Activated CD8-positive, alpha-beta T cell treated with anti-CD3 and anti-CD28 coated beads, Interleukin-2, amount 10 ng/mL, durations not matched to agents 7 days and 5 days (primary cell): ENCODE measurements at regions not wholly inside any gene's neighbourhood (a gene's known extent, or its start where the extent isn't known, plus 50 kb on each side); places are given as distances from the start of the nearest gene placed in this dataset.
"Not testable (repeated sequence)": the region's sequence is repeated elsewhere in the genome, so short reads cannot be mapped to it uniquely, and the experiment has no call there.

Experiments used
- ATAC-seq: fragments of 150-1000 bp; cut with Tn5 transposase; one replicate; pipeline ENCODE4 v1.10.0; 2021; ENCODE audit warnings: moderate library complexity
- CTCF ChIA-PET: fragments of 350-600 bp; sonication (Branson Sonifier 250); formaldehyde crosslinking; loops from one replicate; lab custom pipeline; 2021; ENCODE audit warnings: antibody characterized with exemption; lab: Charles Lee
- POLR2A ChIA-PET: fragments of 350-600 bp; sonication (Branson Sonifier 250); formaldehyde crosslinking; loops from one replicate; lab custom pipeline; 2021; ENCODE audit warnings: antibody characterized with exemption; lab: Charles Lee
- DNase-seq: peaks from one replicate; pipeline ENCODE4 v3.0.0-alpha.2; 2020
- H3K27ac Mint-ChIP-seq: one replicate; pipeline ENCODE4 v1.8.0; 2021; ENCODE audit warnings: mild to moderate bottlenecking, mixed read lengths
- H3K27me3 Mint-ChIP-seq: one replicate; pipeline ENCODE4 v1.8.0; 2021; ENCODE audit warnings: low read depth, mixed read lengths
- H3K36me3 Mint-ChIP-seq: one replicate; pipeline ENCODE4 v1.8.0; 2021; ENCODE audit warnings: low read depth, mixed read lengths
- H3K4me1 Mint-ChIP-seq: one replicate; pipeline ENCODE4 v1.8.0; 2021; ENCODE audit warnings: low read depth, mixed read lengths
- H3K4me3 Mint-ChIP-seq: one replicate; pipeline ENCODE4 v1.8.0; 2021; ENCODE audit warnings: mild to moderate bottlenecking, mixed read lengths
- H3K9me3 Mint-ChIP-seq: one replicate; pipeline ENCODE4 v1.8.0; 2022; ENCODE audit warnings: mixed read lengths; ENCODE audit not compliant: insufficient read depth

DNA sequence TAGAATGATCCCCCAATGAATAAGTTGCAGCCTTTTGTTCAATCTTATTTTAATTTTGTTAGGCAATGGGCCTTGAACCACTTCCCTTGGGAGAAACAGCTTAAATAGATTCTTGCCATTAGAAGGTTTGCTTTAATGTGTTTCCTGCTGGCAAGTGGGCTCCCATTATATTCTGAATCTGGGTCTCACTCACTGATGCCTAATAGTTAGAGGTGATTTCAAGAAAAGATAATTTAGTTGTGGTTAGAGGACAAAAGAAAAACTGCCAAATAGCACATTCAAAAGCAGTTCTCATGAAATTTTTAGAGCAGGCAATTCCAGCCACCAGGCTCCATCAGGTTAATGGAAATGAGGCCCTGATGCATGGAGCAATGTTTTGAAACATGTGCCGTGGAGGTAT lies 362.6 kb upstream of the CHORDC1 start:
- Mint-ChIP-seq H3K27ac (no peak overlapping the region), H3K36me3 (peaks cover 2% of the 10 kb centered on the region), H3K9me3 (peaks cover 7% of the 10 kb centered on the region), H3K4me1 (no peaks in the 10 kb centered on the region), H3K27me3 (no peaks in the 10 kb centered on the region), H3K4me3 (no peak overlapping the region)
- ATAC-seq = no peak
- no peak for DNase-seq
- ChIA-PET CTCF (no interaction called here), POLR2A (no interaction called here)

DNA sequence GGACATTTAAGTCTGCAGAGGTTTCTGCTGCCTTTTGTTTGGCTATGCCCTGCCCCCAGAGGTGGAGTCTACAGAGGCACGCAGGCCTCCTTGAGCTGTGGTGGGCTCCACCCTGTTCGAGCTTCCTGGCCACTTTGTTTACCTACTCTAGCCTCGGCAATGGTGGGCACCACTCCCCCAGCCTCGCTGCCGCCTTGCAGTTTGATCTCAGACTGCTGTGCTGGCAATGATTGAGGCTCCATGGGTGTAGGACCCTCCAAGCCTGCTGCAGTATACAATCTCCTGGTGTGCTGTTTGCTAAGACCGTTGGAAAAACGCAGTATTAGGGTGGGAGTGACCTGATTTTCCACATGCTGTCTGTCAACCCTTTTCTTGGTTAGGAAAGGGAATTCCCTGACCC lies 360.1 kb upstream of the CHORDC1 start:
- ATAC-seq, H3K4me1 Mint-ChIP-seq, POLR2A ChIA-PET, DNase-seq, H3K4me3 Mint-ChIP-seq, H3K36me3 Mint-ChIP-seq, H3K27ac Mint-ChIP-seq, H3K9me3 Mint-ChIP-seq, H3K27me3 Mint-ChIP-seq, CTCF ChIA-PET: not testable (repeated sequence)

DNA sequence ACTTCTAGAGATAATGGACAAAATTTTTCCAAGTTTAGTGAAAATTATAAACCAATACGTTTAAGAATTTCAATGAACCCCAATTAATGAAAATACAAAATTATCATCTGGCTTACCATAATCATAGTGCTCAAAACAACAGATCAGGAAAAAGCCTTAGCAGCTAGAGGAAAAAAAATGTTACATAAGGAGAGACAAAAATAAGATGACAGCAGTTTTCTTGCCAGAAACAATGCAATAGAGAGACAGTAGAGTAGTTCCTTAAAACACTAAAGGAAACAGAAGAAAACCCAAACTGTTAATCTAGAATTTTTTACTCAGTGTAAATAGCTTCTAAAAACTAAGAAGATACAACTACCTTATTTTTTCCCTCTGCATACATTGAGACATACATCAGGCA lies 341.7 kb upstream of the CHORDC1 start:
- no peak overlapping the region for H3K27ac Mint-ChIP-seq
- no peaks in the 10 kb centered on the region for H3K4me1 Mint-ChIP-seq
- DNase-seq (no peak), ATAC-seq (no peak)
- peaks cover 9% of the 10 kb centered on the region for H3K9me3 Mint-ChIP-seq
- H3K36me3 Mint-ChIP-seq = no peaks in the 10 kb centered on the region
- H3K4me3 Mint-ChIP-seq = no peak overlapping the region
- no peaks in the 10 kb centered on the region for H3K27me3 Mint-ChIP-seq
- CTCF ChIA-PET = no interaction called here
- POLR2A ChIA-PET = no interaction called here

DNA sequence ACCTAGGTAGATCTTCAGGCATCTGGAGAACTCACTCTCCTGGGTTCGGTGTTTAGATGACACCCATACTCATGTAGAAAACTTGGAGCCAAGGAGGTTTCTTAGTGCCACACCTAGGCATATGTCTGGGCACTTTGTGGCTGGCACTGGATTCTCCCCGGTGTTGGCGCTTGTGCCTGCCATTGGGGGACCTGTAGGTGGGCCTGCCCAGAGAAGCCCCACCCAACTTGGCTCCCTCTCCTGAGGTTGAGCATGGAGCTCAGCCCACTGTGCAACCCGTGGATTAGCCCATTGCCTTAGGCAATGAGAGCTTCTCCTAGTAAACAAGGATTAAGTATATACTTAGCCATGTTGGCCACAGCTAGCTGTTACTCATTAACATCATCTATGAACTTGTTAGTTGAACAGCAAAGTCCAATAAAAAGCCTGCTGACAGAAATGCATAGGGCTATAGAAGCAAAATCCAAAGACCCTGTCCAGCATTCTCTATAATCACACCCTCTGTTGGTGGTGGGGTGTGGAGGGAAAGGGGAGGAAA lies 335.5 kb upstream of the CHORDC1 start:
- DNase-seq (no peak), ATAC-seq (no peak)
- Mint-ChIP-seq H3K27ac (no peak overlapping the region), H3K36me3 (no peaks in the 10 kb centered on the region), H3K9me3 (peaks cover 16% of the 10 kb centered on the region), H3K4me3 (no peak overlapping the region), H3K4me1 (no peaks in the 10 kb centered on the region), H3K27me3 (no peaks in the 10 kb centered on the region)
- POLR2A ChIA-PET = no interaction called here
- CTCF ChIA-PET = no interaction called here

DNA sequence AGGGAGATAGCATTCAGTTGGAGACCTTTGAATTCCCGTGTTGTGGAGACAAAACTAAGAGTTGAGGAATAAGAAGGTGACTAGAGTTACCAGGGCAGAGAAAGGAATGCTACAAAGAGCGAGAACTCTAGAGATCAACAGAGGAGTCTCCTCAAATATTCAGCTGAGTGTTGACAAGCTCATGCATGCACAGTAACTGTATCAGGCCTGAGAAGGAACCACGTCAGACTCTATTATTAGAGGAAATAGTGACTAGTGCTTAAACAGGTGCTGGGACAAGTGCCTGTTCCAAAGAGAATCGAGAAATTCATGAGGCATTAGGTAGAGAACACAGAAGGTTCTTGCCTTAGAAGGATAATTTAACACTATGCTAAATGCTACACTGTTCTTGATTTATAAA lies 333.8 kb upstream of the CHORDC1 start:
- H3K9me3 Mint-ChIP-seq = peaks cover 16% of the 10 kb centered on the region

DNA sequence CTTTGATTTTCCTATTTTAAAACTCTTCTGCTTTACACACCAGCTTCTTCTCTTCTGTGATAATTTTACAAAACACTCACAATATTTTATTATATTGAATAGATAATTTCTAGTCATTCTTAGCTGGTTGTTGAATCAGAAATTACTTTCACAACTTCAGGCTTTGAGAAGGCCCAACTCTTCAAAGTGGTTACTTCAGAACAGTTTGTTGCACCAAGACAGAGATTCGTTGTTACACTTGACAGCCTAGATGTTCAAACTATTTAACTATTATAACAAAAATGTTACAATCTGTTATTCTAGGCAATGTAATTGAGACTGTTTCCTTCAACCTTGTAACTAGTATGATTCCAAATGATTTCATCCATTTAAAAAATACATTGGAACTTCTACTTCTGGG lies 333.2 kb upstream of the CHORDC1 start:
- H3K4me1 Mint-ChIP-seq = no peaks in the 10 kb centered on the region
- no peaks in the 10 kb centered on the region for H3K27me3 Mint-ChIP-seq
- no peak for DNase-seq
- H3K4me3 Mint-ChIP-seq = no peak overlapping the region
- ChIA-PET POLR2A (no interaction called here), CTCF (no interaction called here)
- no peak overlapping the region for H3K27ac Mint-ChIP-seq
- H3K9me3 Mint-ChIP-seq = peaks cover 16% of the 10 kb centered on the region
- ATAC-seq = no peak
- no peaks in the 10 kb centered on the region for H3K36me3 Mint-ChIP-seq

More for the DNA sequence above, 333.8 kb upstream of the CHORDC1 start:
- ChIA-PET CTCF (no interaction called here), POLR2A (no interaction called here)
- H3K36me3 Mint-ChIP-seq = no peaks in the 10 kb centered on the region
- no peak overlapping the region for H3K27ac Mint-ChIP-seq
- ATAC-seq = no peak
- no peak for DNase-seq
- H3K27me3 Mint-ChIP-seq = no peaks in the 10 kb centered on the region
- H3K4me1 Mint-ChIP-seq = no peaks in the 10 kb centered on the region
- no peak overlapping the region for H3K4me3 Mint-ChIP-seq

DNA sequence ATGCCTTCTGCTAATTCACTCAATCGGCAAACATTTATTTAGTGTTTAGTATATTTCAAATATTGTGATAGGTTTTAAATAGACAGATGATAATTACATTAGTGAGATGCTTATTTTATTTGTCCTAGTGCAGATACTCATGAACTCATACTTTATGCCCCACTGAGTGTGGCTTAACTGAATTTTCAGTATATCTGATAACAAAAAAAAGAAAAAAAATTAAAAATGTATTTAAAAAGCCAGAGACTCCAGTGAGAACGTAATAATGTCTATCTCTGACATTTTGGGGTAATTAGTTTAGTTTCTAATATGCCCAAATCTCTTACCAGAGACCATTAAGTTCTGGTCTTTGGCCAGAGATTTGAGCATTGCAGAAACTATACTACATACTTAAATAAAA lies 332.6 kb upstream of the CHORDC1 start:
- Mint-ChIP-seq H3K9me3 (peaks cover 16% of the 10 kb centered on the region), H3K36me3 (no peaks in the 10 kb centered on the region), H3K4me1 (no peaks in the 10 kb centered on the region), H3K27ac (no peak overlapping the region), H3K27me3 (no peaks in the 10 kb centered on the region), H3K4me3 (no peak overlapping the region)
- CTCF ChIA-PET = no interaction called here
- ATAC-seq (no peak), DNase-seq (no peak)
- POLR2A ChIA-PET = no interaction called here

DNA sequence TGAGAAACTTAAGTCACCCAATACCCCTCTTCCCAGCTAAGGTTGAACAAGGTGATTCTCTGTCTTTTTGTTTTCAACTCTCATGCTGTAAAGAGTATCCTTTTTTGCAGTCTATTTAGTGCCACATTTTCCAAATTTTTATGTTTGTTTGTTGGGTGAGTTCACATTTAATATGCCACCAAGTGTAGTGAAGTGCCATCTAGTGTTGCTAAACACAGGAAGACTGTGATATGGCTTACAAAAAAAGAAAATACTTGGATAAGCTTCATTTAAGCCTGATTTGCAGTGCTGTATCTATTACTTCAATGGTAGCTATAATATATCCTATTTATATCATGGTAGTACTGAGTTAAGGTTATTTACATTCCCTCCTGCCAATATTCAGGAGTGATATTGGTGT lies 319.2 kb upstream of the CHORDC1 start:
- H3K27me3 Mint-ChIP-seq = no peaks in the 10 kb centered on the region
- CTCF ChIA-PET = no interaction called here
- ATAC-seq (no peak), DNase-seq (no peak)
- no peak overlapping the region for H3K27ac Mint-ChIP-seq
- no peak overlapping the region for H3K4me3 Mint-ChIP-seq
- H3K9me3 Mint-ChIP-seq = no peaks in the 10 kb centered on the region
- H3K4me1 Mint-ChIP-seq = no peaks in the 10 kb centered on the region
- H3K36me3 Mint-ChIP-seq = no peaks in the 10 kb centered on the region
- POLR2A ChIA-PET = no interaction called here

DNA sequence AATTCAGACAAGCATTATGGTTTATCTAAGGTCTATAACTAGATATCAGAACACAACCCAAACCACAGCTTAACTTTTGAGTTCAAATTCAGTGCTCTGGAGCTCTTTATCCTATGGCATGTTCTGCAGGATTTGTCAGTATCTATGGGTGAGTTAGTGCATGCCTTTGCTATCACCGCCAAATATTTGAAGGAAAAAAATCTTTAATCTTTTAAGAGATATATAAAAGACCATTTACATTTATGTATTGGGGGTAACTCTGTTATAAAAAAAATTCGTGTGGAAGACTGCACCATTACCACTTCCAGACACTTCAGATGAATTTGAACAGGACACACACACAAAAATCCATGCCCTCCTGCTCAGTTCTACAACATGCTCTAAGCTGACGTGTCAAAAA lies 313.5 kb upstream of the CHORDC1 start:
- Mint-ChIP-seq H3K27ac (no peak overlapping the region), H3K4me1 (no peaks in the 10 kb centered on the region), H3K27me3 (no peaks in the 10 kb centered on the region), H3K36me3 (no peaks in the 10 kb centered on the region), H3K4me3 (no peak overlapping the region), H3K9me3 (no peaks in the 10 kb centered on the region)
- ChIA-PET POLR2A (no interaction called here), CTCF (no interaction called here)
- ATAC-seq (no peak), DNase-seq (no peak)

DNA sequence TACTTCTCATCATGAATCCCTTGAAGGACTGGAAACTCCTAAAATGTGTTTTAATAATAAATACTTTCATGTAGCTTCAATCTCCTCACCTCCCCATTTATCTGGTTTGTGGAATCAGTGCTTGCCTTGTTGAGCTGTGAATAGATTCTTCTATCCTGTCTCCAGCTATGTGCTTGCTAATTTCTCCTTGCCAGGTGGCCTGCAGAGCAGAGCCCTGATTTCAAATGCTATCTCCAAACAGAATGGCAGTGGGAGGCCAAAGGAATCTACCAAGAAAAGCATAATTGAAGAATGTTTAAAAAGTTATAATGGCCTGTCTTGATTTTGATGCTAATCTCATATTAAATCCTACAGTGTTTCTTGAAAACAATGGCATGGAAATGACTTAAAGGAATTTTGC lies 309.3 kb upstream of the CHORDC1 start:
- POLR2A ChIA-PET = no interaction called here
- no peaks in the 10 kb centered on the region for H3K4me1 Mint-ChIP-seq

DNA sequence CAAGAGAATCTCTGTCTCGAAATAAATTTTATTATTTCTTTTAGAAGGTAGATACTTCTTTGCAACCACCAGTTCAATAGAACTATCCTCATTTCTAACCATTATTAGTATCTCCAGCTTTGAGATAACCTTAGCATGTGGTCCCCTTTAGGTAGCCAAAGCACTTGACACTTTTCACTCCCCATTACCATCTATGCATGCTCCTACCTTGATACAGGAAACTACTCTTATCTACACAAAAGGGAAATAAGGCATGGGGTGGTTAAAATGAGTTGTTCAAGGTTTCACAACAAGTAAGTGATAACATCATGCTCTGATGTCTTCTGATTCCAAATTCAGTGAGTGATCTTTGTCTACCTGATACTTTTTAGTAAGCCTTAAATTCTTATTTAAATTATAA lies 308.2 kb upstream of the CHORDC1 start:
- no peak for ATAC-seq
- Mint-ChIP-seq H3K9me3 (no peaks in the 10 kb centered on the region), H3K4me1 (no peaks in the 10 kb centered on the region), H3K4me3 (no peak overlapping the region), H3K36me3 (no peaks in the 10 kb centered on the region), H3K27ac (no peak overlapping the region), H3K27me3 (no peaks in the 10 kb centered on the region)
- DNase-seq = no peak
- ChIA-PET POLR2A (no interaction called here), CTCF (no interaction called here)

More for the DNA sequence above, 309.3 kb upstream of the CHORDC1 start:
- no peaks in the 10 kb centered on the region for H3K9me3 Mint-ChIP-seq
- no peak overlapping the region for H3K4me3 Mint-ChIP-seq
- no peaks in the 10 kb centered on the region for H3K27me3 Mint-ChIP-seq
- no peak overlapping the region for H3K27ac Mint-ChIP-seq
- DNase-seq (no peak), ATAC-seq (no peak)
- CTCF ChIA-PET = no interaction called here
- no peaks in the 10 kb centered on the region for H3K36me3 Mint-ChIP-seq

DNA sequence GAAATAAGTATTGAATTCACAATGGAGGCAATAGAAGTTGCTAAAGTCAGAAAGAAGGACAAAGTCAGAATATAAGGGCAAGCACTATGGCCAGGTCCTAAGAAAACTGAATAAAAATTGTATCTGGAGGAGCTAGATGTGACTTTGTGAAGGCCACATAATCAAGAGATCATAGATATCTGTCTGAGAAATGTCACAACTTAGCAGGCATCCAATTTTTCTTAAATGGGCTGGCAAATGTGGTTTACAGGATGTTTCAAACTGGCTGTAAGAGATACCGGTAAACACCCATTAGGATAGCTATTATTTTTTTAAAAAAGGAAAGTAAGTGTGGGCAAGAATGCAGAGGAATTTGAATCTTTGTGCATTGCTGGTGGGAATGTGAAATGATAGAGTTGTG lies 303.1 kb upstream of the CHORDC1 start:
- DNase-seq = no peak
- H3K4me3 Mint-ChIP-seq = no peak overlapping the region
- ChIA-PET POLR2A (no interaction called here), CTCF (no interaction called here)
- H3K27me3 Mint-ChIP-seq = no peaks in the 10 kb centered on the region
- H3K36me3 Mint-ChIP-seq = no peaks in the 10 kb centered on the region
- ATAC-seq = no peak
- H3K9me3 Mint-ChIP-seq = no peaks in the 10 kb centered on the region
- no peak overlapping the region for H3K27ac Mint-ChIP-seq
- H3K4me1 Mint-ChIP-seq = no peaks in the 10 kb centered on the region

DNA sequence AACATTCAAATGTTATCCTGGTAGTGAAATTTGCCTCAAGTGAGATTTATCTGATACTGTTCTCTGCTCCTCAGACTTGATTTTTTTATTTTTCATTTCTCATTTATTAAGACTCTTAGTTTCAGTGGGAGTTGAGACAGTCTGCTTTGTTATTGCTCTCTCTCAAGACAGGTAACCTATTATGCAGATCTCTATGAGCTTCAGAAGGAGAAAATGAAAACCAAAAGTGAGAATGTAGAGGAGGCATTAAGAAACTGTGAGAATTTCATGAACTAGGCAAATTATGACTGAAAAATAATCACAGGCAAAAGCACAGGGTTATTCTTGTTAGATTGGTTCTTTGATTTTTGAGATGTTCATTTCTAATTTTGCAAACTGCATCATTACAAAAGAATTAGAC lies 290.0 kb upstream of the CHORDC1 start:
- Mint-ChIP-seq H3K9me3 (no peaks in the 10 kb centered on the region), H3K27ac (no peak overlapping the region), H3K4me1 (no peaks in the 10 kb centered on the region), H3K27me3 (no peaks in the 10 kb centered on the region), H3K4me3 (no peak overlapping the region), H3K36me3 (no peaks in the 10 kb centered on the region)
- ChIA-PET POLR2A (no interaction called here), CTCF (no interaction called here)
- ATAC-seq (no peak), DNase-seq (no peak)
